GM19438 (cell line): ENCODE measurements at regions not wholly inside any gene's neighbourhood (a gene's known extent, or its start where the extent isn't known, plus 50 kb on each side); places are given as distances from the start of the nearest gene placed in this dataset.

Source experiments
- ATAC-seq: cut with Tn5 transposase; IDR thresholded peaks from one replicate; pipeline ENCODE4 v1.9.1; 2021; ENCODE audit warnings: low read depth; ENCODE audit not compliant: unreplicated experiment

GRCh38 chr20:52242237-52243230 lies 51.0 kb upstream of the ZFP64 start:
- no peak for ATAC-seq
